HuH-7.5 (cell line): ENCODE measurements at regions not wholly inside any gene's neighbourhood (a gene's known extent, or its start where the extent isn't known, plus 50 kb on each side); places are given as distances from the start of the nearest gene placed in this dataset.
"Not testable (repeated sequence)": the region's sequence is repeated elsewhere in the genome, so short reads cannot be mapped to it uniquely, and the experiment has no call there.

Source experiments
- DNase-seq: peaks from one replicate; pipeline ENCODE4 v3.0.0; 2011; ENCODE audit warnings: low spot score

- no peak for DNase-seq
Measured at GRCh38 chr5:154618696-154619095, 136.5 kb upstream of the LARP1 start.

GRCh38 chr5:154614595-154614994 lies 136.6 kb upstream of the HAND1 start:
- DNase-seq: no peak

- no peak for DNase-seq
Measured at GRCh38 chr5:154614125-154614524, 136.1 kb upstream of the HAND1 start.

- no peak for DNase-seq
Measured at GRCh38 chr5:154612666-154613065, 134.6 kb upstream of the HAND1 start.

GRCh38 chr5:154611341-154611767 lies 133.3 kb upstream of the HAND1 start:
- no peak for DNase-seq

GRCh38 chr5:154610321-154611154 lies 132.5 kb upstream of the HAND1 start:
- DNase-seq: peak; percentile 87

- DNase-seq: no peak
Measured at GRCh38 chr5:154609251-154609650, 131.2 kb upstream of the HAND1 start.

GRCh38 chr5:154608531-154609011 lies 130.5 kb upstream of the HAND1 start:
- DNase-seq: no peak

GRCh38 chr5:154607746-154608145 lies 129.7 kb upstream of the HAND1 start:
- DNase-seq: no peak

- no peak for DNase-seq
Measured at GRCh38 chr5:154606246-154606645, 128.2 kb upstream of the HAND1 start.

- no peak for DNase-seq
Measured at GRCh38 chr5:154603953-154604679, 126.1 kb upstream of the HAND1 start.

GRCh38 chr5:154603485-154603884 lies 125.5 kb upstream of the HAND1 start:
- DNase-seq: no peak

- DNase-seq: no peak
Measured at GRCh38 chr5:154603011-154603410, 125.0 kb upstream of the HAND1 start.

- DNase-seq: no peak
Measured at GRCh38 chr5:154601014-154601413, 123.0 kb upstream of the HAND1 start.

- no peak for DNase-seq
Measured at GRCh38 chr5:154598021-154598420, 120.0 kb upstream of the HAND1 start.

- not testable (repeated sequence) for DNase-seq
Measured at GRCh38 chr5:154596844-154597243, 118.8 kb upstream of the HAND1 start.

- DNase-seq: no peak
Measured at GRCh38 chr5:154595662-154596061, 117.6 kb upstream of the HAND1 start.

- no peak for DNase-seq
Measured at GRCh38 chr5:154593796-154594195, 115.8 kb upstream of the HAND1 start.

GRCh38 chr5:154593071-154593470 lies 115.0 kb upstream of the HAND1 start:
- DNase-seq: no peak

GRCh38 chr5:154590093-154590724 lies 112.2 kb upstream of the HAND1 start:
- no peak for DNase-seq

- no peak for DNase-seq
Measured at GRCh38 chr5:154589511-154589910, 111.5 kb upstream of the HAND1 start.

- DNase-seq: not testable (repeated sequence)
Measured at GRCh38 chr5:154588833-154589425, 110.9 kb upstream of the HAND1 start.
